ENCODE measurements at regions not wholly inside any gene's neighbourhood (a gene's known extent, or its start where the extent isn't known, plus 50 kb on each side); places are given as distances from the start of the nearest gene placed in this dataset.

- no peak for DNase-seq (ENCODE audit: low read depth, low spot score)
Measured at GRCh38 chr12:24416423-24417109, 467.1 kb upstream of the SOX5 start.

- no peak for DNase-seq (ENCODE audit: low read depth, low spot score)
Measured at GRCh38 chr12:24415934-24416333, 466.5 kb upstream of the SOX5 start.

- no peak for DNase-seq (ENCODE audit: low read depth, low spot score)
Measured at GRCh38 chr12:24414480-24414879, 465.0 kb upstream of the SOX5 start.

- no peak for DNase-seq (ENCODE audit: low read depth, low spot score)
Measured at GRCh38 chr12:24411948-24412347, 462.5 kb upstream of the SOX5 start.

- DNase-seq (ENCODE audit: low read depth, low spot score) = no peak
Measured at GRCh38 chr12:24409868-24410267, 460.4 kb upstream of the SOX5 start.

- no peak for DNase-seq (ENCODE audit: low read depth, low spot score)
Measured at GRCh38 chr12:24408305-24408704, 458.8 kb upstream of the SOX5 start.

GRCh38 chr12:24407884-24408283 is 458.4 kb upstream of the SOX5 start:
- DNase-seq (ENCODE audit: low read depth, low spot score) = peak; percentile 33

GRCh38 chr12:24404086-24404815 is 454.8 kb upstream of the SOX5 start:
- DNase-seq (ENCODE audit: low read depth, low spot score) = peak; percentile 21

GRCh38 chr12:24400533-24400932 is 451.1 kb upstream of the SOX5 start:
- DNase-seq (ENCODE audit: low read depth, low spot score) = no peak

- DNase-seq (ENCODE audit: low read depth, low spot score) = no peak
Measured at GRCh38 chr12:24398605-24399004, 449.1 kb upstream of the SOX5 start.

- DNase-seq (ENCODE audit: low read depth, low spot score) = peak; percentile 73
Measured at GRCh38 chr12:24396224-24396623, 446.8 kb upstream of the SOX5 start.

GRCh38 chr12:24394246-24394645 is 444.8 kb upstream of the SOX5 start:
- DNase-seq (ENCODE audit: low read depth, low spot score) = no peak

- DNase-seq (ENCODE audit: low read depth, low spot score) = no peak
Measured at GRCh38 chr12:24393071-24393470, 443.6 kb upstream of the SOX5 start.

GRCh38 chr12:24389394-24389793 is 439.9 kb upstream of the SOX5 start:
- DNase-seq (ENCODE audit: low read depth, low spot score) = no peak

GRCh38 chr12:24387381-24387780 is 437.9 kb upstream of the SOX5 start:
- no peak for DNase-seq (ENCODE audit: low read depth, low spot score)

- DNase-seq (ENCODE audit: low read depth, low spot score) = no peak
Measured at GRCh38 chr12:24386836-24387235, 437.4 kb upstream of the SOX5 start.

GRCh38 chr12:24381790-24382189 is 432.3 kb upstream of the SOX5 start:
- DNase-seq (ENCODE audit: low read depth, low spot score) = no peak

GRCh38 chr12:24379861-24380521 is 430.5 kb upstream of the SOX5 start:
- peak; percentile 35 for DNase-seq (ENCODE audit: low read depth, low spot score)

GRCh38 chr12:24379433-24379832 is 430.0 kb upstream of the SOX5 start:
- DNase-seq (ENCODE audit: low read depth, low spot score) = no peak

- no peak for DNase-seq (ENCODE audit: low read depth, low spot score)
Measured at GRCh38 chr12:24378548-24379407, 429.3 kb upstream of the SOX5 start.

- DNase-seq (ENCODE audit: low read depth, low spot score) = no peak
Measured at GRCh38 chr12:24374452-24374851, 425.0 kb upstream of the SOX5 start.

GRCh38 chr12:24373004-24373403 is 423.5 kb upstream of the SOX5 start:
- DNase-seq (ENCODE audit: low read depth, low spot score) = no peak
